K562 (cell line): ENCODE measurements at regions not wholly inside any gene's neighbourhood (a gene's known extent, or its start where the extent isn't known, plus 50 kb on each side); places are given as distances from the start of the nearest gene placed in this dataset.
A peak's percentile ranks its signal among the peaks of the same experiment; 100 is the strongest.

Experiments
- BMI1 ChIP-seq: fragments of 150-350 bp; IDR thresholded peaks from 2 replicates; pipeline ENCODE4 v1.6.1; 2014; ENCODE audit warnings: low read length
- CEBPZ ChIP-seq: fragments of 150-350 bp; IDR thresholded peaks from 2 replicates; pipeline ENCODE4 v1.6.1; 2014; ENCODE audit warnings: low read depth, mild to moderate bottlenecking, low read length, borderline replicate concordance
- CREB3L1 ChIP-seq: fragments of 450-650 bp; IDR thresholded peaks from 2 replicates; pipeline ENCODE4 v1.6.1; 2014; ENCODE audit warnings: low read depth, mild to moderate bottlenecking, moderate library complexity, borderline replicate concordance
- HMBOX1 ChIP-seq: sonication (generic); IDR thresholded peaks from 2 replicates; pipeline ENCODE4 v1.6.1; 2016
- POLR2A ChIP-seq: fragments of 450-650 bp; conservative IDR thresholded peaks from 2 replicates; pipeline ENCODE4 v1.6.1; 2016
- RFX1 ChIP-seq: fragments of 450-650 bp; IDR thresholded peaks from 2 replicates; pipeline ENCODE4 v1.6.1; 2016; ENCODE audit warnings: mild to moderate bottlenecking, moderate library complexity
- ZNF263 ChIP-seq: sonication (generic); formaldehyde crosslinking; IDR thresholded peaks from 2 replicates; pipeline ENCODE4 v1.8.0; 2022; ENCODE audit warnings: mild to moderate bottlenecking, missing genetic modification reagents, borderline replicate concordance

GRCh38 chr12:113762155-113762881 is 203.8 kb downstream of the RBM19 start (continued):
- TF ChIP-seq CEBPZ = no peak
- TF ChIP-seq POLR2A = no peak
- no peak for TF ChIP-seq ZNF263
- peak; percentile 83 for TF ChIP-seq RFX1
- TF ChIP-seq HMBOX1 = no peak
- 0 out of 2 replicates have a peak, but pooled peaks have one; percentile 23 for TF ChIP-seq BMI1
- no peak for TF ChIP-seq CREB3L1
- TF ChIP-seq, all 486 proteins: peak for 2
